ENCODE measurements at regions not wholly inside any gene's neighbourhood (a gene's known extent, or its start where the extent isn't known, plus 50 kb on each side); places are given as distances from the start of the nearest gene placed in this dataset.
"Not testable (repeated sequence)": the region's sequence is repeated elsewhere in the genome, so short reads cannot be mapped to it uniquely, and the experiment has no call there.

DNA sequence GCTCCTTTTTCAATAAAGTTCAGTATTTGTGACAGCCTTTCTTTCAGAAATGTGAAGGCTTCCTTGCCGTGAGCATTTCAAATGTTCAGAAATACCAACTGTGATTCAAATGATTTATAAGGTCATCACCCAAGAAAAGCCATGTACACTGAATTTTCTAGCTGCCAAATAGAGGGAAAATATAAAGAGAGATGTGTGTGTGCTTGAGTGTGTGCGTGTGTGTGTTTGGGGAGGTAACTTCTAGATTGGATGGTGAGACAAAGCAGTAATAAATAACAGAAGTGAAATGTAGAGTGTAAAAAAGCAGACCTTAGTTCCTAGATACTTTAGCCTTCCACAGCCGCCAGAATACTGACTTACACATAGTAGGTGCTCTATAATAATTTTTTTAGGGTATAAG is 577.4 kb downstream of the TBL1XR1 start:
- no peak overlapping the region for H3K4me3 ChIP-seq (replicated peaks; ENCODE audit: low read depth, low read length)
- DNase-seq (ENCODE audit: low read depth) = no peak
- TF ChIP-seq, protein P1, sequence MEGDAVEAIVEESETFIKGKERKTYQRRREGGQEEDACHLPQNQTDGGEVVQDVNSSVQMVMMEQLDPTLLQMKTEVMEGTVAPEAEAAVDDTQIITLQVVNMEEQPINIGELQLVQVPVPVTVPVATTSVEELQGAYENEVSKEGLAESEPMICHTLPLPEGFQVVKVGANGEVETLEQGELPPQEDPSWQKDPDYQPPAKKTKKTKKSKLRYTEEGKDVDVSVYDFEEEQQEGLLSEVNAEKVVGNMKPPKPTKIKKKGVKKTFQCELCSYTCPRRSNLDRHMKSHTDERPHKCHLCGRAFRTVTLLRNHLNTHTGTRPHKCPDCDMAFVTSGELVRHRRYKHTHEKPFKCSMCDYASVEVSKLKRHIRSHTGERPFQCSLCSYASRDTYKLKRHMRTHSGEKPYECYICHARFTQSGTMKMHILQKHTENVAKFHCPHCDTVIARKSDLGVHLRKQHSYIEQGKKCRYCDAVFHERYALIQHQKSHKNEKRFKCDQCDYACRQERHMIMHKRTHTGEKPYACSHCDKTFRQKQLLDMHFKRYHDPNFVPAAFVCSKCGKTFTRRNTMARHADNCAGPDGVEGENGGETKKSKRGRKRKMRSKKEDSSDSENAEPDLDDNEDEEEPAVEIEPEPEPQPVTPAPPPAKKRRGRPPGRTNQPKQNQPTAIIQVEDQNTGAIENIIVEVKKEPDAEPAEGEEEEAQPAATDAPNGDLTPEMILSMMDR (IDR thresholded peaks at IDR 0.05; ENCODE audit: low read length, missing control alignments) = no peak

DNA sequence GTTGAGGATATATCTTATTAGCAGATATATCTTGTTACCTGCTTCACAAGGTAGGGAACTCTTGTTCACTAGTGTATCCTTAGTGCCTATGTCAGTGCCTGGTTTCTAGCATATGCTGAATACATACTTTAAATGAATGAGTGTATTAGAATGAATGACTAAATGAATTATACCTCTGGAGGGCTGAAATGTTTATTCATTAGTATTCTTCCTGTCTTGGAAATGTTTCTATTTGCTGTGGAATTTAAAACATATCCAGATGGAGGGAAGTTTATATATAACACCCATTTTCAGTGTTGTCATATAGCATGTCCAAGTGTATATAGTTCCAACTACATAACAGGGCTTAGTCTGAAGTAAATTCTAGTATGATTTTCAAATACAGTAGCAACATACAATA is 581.5 kb downstream of the TBL1XR1 start:
- DNase-seq (ENCODE audit: low read depth) = no peak
- TF ChIP-seq, protein P1 (IDR thresholded peaks at IDR 0.05; ENCODE audit: low read length, missing control alignments) = no peak
- no peak overlapping the region for H3K4me3 ChIP-seq (replicated peaks; ENCODE audit: low read depth, low read length)

DNA sequence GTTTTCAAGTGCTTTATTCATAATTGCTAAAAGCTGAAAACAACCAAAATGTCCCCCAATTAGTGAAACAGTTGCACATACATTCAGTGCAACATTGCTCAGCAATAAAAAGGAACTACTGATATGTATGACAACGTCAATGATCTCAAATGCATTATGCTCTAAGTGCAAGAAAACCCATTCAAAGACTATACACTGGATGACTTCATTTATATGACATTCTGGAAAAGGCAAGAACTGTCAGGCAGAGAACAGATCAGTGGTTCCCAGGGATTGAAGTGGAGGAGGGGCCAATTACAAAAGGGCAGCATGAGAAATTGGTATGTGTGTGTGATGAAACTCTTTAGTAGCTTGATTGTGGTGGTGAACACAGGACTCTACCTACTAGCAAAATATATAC is 585.6 kb downstream of the TBL1XR1 start:
- DNase-seq (ENCODE audit: low read depth) = peak; percentile 3
- H3K4me3 ChIP-seq (replicated peaks; ENCODE audit: low read depth, low read length) = no peak overlapping the region
- TF ChIP-seq, protein P1 (IDR thresholded peaks at IDR 0.05; ENCODE audit: low read length, missing control alignments) = no peak

DNA sequence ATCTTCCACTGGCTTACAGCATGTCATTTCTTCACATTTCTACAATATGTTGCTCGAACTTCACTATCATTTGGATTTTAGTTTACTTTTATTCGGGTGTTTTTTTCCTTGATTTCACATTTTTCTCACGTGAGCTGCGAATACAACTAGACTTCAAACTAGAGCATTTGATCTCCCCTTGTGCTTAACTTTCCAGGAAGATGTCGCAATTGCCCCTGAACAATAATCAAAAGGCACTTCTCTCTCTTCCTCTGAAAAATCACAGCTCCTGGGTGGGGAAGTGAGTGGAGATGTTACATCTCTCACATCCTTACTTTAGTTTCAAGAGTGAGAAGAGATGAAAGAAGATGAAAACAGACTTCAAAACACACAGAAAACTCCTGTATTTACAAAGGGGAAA is 587.9 kb downstream of the TBL1XR1 start:
- no peak for DNase-seq (ENCODE audit: low read depth)
- TF ChIP-seq, protein P1 (IDR thresholded peaks at IDR 0.05; ENCODE audit: low read length, missing control alignments) = no peak
- no peak overlapping the region for H3K4me3 ChIP-seq (replicated peaks; ENCODE audit: low read depth, low read length)

DNA sequence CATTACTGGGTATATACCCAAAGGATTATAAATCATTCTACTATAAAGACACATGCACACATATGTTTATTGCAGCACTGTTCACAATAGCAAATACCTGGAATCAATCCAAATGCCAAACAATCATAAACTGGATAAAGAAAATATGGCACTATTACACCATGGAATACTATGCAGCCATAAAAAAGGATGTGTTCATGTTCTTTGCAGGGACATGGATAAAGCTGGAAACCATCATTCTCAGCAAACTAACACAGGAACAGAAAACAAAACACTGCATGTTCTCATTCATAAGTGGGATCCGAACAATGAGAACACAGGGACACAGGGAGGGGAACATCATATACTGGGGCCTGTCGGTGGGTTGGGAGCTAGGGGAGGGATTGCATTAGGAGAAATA is 591.7 kb downstream of the TBL1XR1 start:
- DNase-seq (ENCODE audit: low read depth); H3K4me3 ChIP-seq (replicated peaks; ENCODE audit: low read depth, low read length): not testable (repeated sequence)

DNA sequence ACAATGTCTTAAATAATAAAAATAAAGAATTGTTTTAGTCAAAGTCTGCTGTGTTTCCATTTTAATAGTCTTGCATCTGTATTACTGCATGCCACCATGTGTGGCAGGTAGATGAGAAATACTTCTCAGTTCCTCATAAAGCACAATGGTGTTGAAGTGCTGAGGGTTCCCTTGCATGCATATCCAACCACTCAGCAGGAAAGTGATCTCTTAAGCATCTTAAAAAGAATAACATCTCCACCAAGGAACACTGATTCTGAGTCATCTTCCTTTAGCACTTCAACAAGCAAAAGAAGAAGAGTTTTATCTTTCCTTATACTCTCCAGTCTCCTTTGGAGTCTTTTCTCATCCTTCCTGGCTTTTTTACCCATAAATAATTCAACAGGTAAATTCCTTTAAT is 602.0 kb downstream of the TBL1XR1 start:
- TF ChIP-seq, protein P1 (IDR thresholded peaks at IDR 0.05; ENCODE audit: low read length, missing control alignments) = no peak
- DNase-seq (ENCODE audit: low read depth) = no peak
- H3K4me3 ChIP-seq (replicated peaks; ENCODE audit: low read depth, low read length) = no peak overlapping the region

DNA sequence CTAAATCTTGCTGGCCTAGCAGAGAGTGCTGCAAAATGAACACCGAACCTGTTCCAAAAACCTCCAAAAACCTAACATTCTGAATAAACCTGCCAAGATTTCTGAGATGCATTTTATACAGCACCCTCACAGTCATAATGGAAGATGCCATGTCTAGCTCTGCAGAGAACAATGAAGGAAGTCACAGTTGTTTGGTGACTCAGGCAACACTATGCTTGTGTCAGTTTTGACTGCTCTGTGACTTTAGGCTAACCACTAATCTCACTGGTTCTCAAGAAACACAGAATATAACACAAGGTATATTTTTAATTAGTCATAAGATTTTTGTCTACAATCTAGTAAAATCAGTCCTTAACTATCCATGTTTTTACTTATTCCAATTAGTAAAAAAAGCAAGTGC is 606.6 kb downstream of the TBL1XR1 start:
- H3K4me3 ChIP-seq (replicated peaks; ENCODE audit: low read depth, low read length) = no peak overlapping the region
- TF ChIP-seq, protein P1 (IDR thresholded peaks at IDR 0.05; ENCODE audit: low read length, missing control alignments) = no peak
- DNase-seq (ENCODE audit: low read depth) = no peak

DNA sequence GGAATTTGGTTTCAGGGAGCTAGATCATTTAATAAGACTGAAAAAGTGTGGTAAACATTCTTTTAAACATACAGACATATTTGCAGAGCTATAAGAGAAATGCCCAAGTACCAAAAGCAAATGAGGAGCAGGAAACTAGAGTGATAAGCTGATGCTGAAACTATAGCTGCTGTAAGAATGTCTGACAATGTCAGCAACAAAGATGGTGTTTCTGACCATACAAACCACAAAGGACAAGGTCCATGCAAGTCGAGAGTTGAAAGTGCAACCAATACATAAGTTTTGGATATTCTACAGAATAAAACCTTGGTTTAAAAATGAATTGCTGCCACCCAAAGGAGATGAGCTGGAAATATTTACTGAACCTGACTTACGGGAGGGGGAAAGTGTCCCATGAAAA is 610.2 kb downstream of the TBL1XR1 start:
- peak overlapping the region; percentile 23 for H3K4me3 ChIP-seq (replicated peaks; ENCODE audit: low read depth, low read length)
- no peak for DNase-seq (ENCODE audit: low read depth)
- TF ChIP-seq, protein P1 (IDR thresholded peaks at IDR 0.05; ENCODE audit: low read length, missing control alignments) = no peak
